Stimulated activated CD4-positive, alpha-beta T cell treated with anti-CD3 and anti-CD28 coated beads, Interleukin-4, amount 100 ng/mL, for 1 hour (primary cell): ENCODE measurements at regions not wholly inside any gene's neighbourhood (a gene's known extent, or its start where the extent isn't known, plus 50 kb on each side); places are given as distances from the start of the nearest gene placed in this dataset.

Experiments used
- DNase-seq: peaks from one replicate; pipeline ENCODE4 v3.0.0-alpha.2; 2020

GRCh38 chr4:54359919-54360650, 131.0 kb downstream of the PDGFRA start:
- DNase-seq = no peak

- DNase-seq = no peak
Observed at GRCh38 chr4:54363037-54363436, 133.9 kb downstream of the PDGFRA start.

- DNase-seq = no peak
Observed at GRCh38 chr4:54365691-54366090, 136.6 kb downstream of the PDGFRA start.

GRCh38 chr4:54367059-54367458, 138.0 kb downstream of the PDGFRA start:
- no peak for DNase-seq

GRCh38 chr4:54368281-54369265, 139.5 kb downstream of the PDGFRA start:
- DNase-seq = no peak

- DNase-seq = no peak
Observed at GRCh38 chr4:54371173-54371572, 142.1 kb downstream of the PDGFRA start.

- no peak for DNase-seq
Observed at GRCh38 chr4:54372951-54373350, 143.9 kb downstream of the PDGFRA start.

GRCh38 chr4:54373718-54374210, 144.7 kb downstream of the PDGFRA start:
- no peak for DNase-seq

GRCh38 chr4:54378461-54378860, 149.4 kb downstream of the PDGFRA start:
- no peak for DNase-seq

GRCh38 chr4:54384152-54384551, 155.1 kb downstream of the PDGFRA start:
- DNase-seq = no peak

GRCh38 chr4:54384563-54384962, 155.5 kb downstream of the PDGFRA start:
- DNase-seq = no peak

- DNase-seq = no peak
Observed at GRCh38 chr4:54386042-54386669, 157.1 kb downstream of the PDGFRA start.

GRCh38 chr4:54386693-54387092, 157.6 kb downstream of the PDGFRA start:
- no peak for DNase-seq

GRCh38 chr4:54390670-54391069, 161.6 kb downstream of the PDGFRA start:
- DNase-seq = no peak

- no peak for DNase-seq
Observed at GRCh38 chr4:54391104-54391503, 162.0 kb downstream of the PDGFRA start.

- no peak for DNase-seq
Observed at GRCh38 chr4:54392479-54392878, 163.4 kb downstream of the PDGFRA start.

GRCh38 chr4:54393243-54393642, 164.2 kb downstream of the PDGFRA start:
- no peak for DNase-seq

GRCh38 chr4:54395013-54395527, 166.0 kb downstream of the PDGFRA start:
- DNase-seq = no peak

GRCh38 chr4:54400188-54400587, 171.1 kb downstream of the PDGFRA start:
- no peak for DNase-seq

- DNase-seq = no peak
Observed at GRCh38 chr4:54400802-54401201, 171.7 kb downstream of the PDGFRA start.

- DNase-seq = no peak
Observed at GRCh38 chr4:54402880-54403480, 173.9 kb downstream of the PDGFRA start.

- no peak for DNase-seq
Observed at GRCh38 chr4:54403700-54404453, 174.8 kb downstream of the PDGFRA start.
